ENCODE measurements at regions not wholly inside any gene's neighbourhood (a gene's known extent, or its start where the extent isn't known, plus 50 kb on each side); places are given as distances from the start of the nearest gene placed in this dataset.

GRCh38 chr3:168990621-168991020, 672.9 kb downstream of the MECOM start:
- Histone ChIP-seq H3K9ac (no peak overlapping the region), H3K79me2 (ENCODE audit: insufficient read depth) (no peaks in the 10 kb centered on the region), H3K4me1 (ENCODE audit: control insufficient read depth in 1 of 2, insufficient read depth in 2 of 2, low read depth in 1 of 2, low read length in 1 of 2) (no peaks in the 10 kb centered on the region), H3K4me2 (no peak overlapping the region), H3F3A (replicated peaks; ENCODE audit: insufficient read depth) (no peaks in the 10 kb centered on the region), H3K27me3 (ENCODE audit: insufficient read depth) (no peaks in the 10 kb centered on the region), H3K36me3 (replicated peaks in 1 of 2; ENCODE audit: control insufficient read depth in 1 of 2, insufficient read depth in 2 of 2, low read length in 1 of 2) (no peaks in the 10 kb centered on the region), H3K27ac (ENCODE audit: low read depth in 2 of 2, low read length in 1 of 2) (no peak overlapping the region), H3K9me3 (no peaks in the 10 kb centered on the region), H3K4me3 (ENCODE audit: low read depth in 2 of 2, low read length in 1 of 2) (no peak overlapping the region), H4K20me1 (ENCODE audit: insufficient read depth) (no peaks in the 10 kb centered on the region), H3K9me2 (no peaks in the 10 kb centered on the region; the same call in 1 of the 2 replicates), H2AFZ (ENCODE audit: low read depth) (no peak overlapping the region)
- CTCF ChIA-PET: no interaction called here
- 55% methylated on average over 3 of the region's 3 CpGs for WGBS (ENCODE audit: low lambda C conversion rate)
- POLR2A ChIA-PET: no interaction called here
- no peak for DNase-seq
- TF ChIP-seq TAF1 (IDR thresholded peaks at IDR 0.05; ENCODE audit: borderline replicate concordance, low read depth, low read length): no peak
- TF ChIP-seq POLR2AphosphoS5 (IDR thresholded peaks at IDR 0.05; ENCODE audit: low read depth, low read length): no peak
- no peak for TF ChIP-seq RCOR1 (IDR thresholded peaks at IDR 0.05; ENCODE audit: low read length)

DNA sequence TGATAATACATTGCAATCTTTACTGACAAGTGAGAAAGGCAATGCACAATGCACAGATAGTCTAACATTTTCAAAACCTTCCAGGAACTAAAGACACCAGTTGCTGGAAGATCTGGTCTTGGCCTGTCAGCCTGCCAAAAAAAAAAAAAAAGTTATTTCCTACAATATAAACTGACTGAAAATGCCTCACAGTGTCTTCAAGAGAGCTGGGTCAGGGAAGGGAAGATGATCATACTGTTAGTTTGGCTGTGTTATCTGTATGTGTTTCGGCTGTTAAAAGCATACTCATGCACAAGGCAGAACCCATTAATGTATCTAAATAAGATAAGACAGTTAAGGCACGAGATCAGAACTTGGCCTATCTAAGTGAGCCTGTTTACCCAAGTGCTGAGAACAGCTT, 673.4 kb downstream of the MECOM start:
- H3K9me3 ChIP-seq: no peaks in the 10 kb centered on the region
- no peaks in the 10 kb centered on the region for H3K27me3 ChIP-seq (ENCODE audit: insufficient read depth)
- WGBS (ENCODE audit: low lambda C conversion rate): 40% methylated on average over 2 of the region's 2 CpGs
- POLR2A ChIA-PET: no interaction called here
- no peaks in the 10 kb centered on the region for H3K4me1 ChIP-seq (ENCODE audit: control insufficient read depth in 1 of 2, insufficient read depth in 2 of 2, low read depth in 1 of 2, low read length in 1 of 2)
- 0 out of 2 replicates have a peak overlapping the region, but pooled peaks have one; percentile 29 for H2AFZ ChIP-seq (ENCODE audit: low read depth)
- no peaks in the 10 kb centered on the region for H3F3A ChIP-seq (replicated peaks; ENCODE audit: insufficient read depth)
- H3K79me2 ChIP-seq (ENCODE audit: insufficient read depth): no peaks in the 10 kb centered on the region
- no peak overlapping the region for H3K4me3 ChIP-seq (ENCODE audit: low read depth in 2 of 2, low read length in 1 of 2)
- H3K4me2 ChIP-seq: no peak overlapping the region
- CTCF ChIA-PET: no interaction called here
- H4K20me1 ChIP-seq (ENCODE audit: insufficient read depth): no peaks in the 10 kb centered on the region
- TF ChIP-seq FOSL2 (IDR thresholded peaks at IDR 0.05; ENCODE audit: borderline replicate concordance, low read depth) (no peak), CHD2 (IDR thresholded peaks at IDR 0.05; ENCODE audit: low read length, partially characterized antibody) (no peak), TAF1 (IDR thresholded peaks at IDR 0.05; ENCODE audit: borderline replicate concordance, low read depth, low read length) (no peak)
- no peaks in the 10 kb centered on the region for H3K36me3 ChIP-seq (replicated peaks in 1 of 2; ENCODE audit: control insufficient read depth in 1 of 2, insufficient read depth in 2 of 2, low read length in 1 of 2)
- H3K9ac ChIP-seq: no peak overlapping the region
- no peak for DNase-seq
- no peaks in the 10 kb centered on the region; the same call in 1 of the 2 replicates for H3K9me2 ChIP-seq
- no peak overlapping the region for H3K27ac ChIP-seq (ENCODE audit: low read depth in 2 of 2, low read length in 1 of 2)

- Histone ChIP-seq H4K20me1 (ENCODE audit: insufficient read depth) (no peaks in the 10 kb centered on the region), H3K36me3 (replicated peaks in 1 of 2; ENCODE audit: control insufficient read depth in 1 of 2, insufficient read depth in 2 of 2, low read length in 1 of 2) (no peaks in the 10 kb centered on the region), H3K9me3 (no peaks in the 10 kb centered on the region), H3K9me2 (no peaks in the 10 kb centered on the region; the same call in 1 of the 2 replicates), H3K4me2 (no peak overlapping the region), H3K27me3 (ENCODE audit: insufficient read depth) (no peaks in the 10 kb centered on the region), H3K4me3 (ENCODE audit: low read depth in 2 of 2, low read length in 1 of 2) (no peak overlapping the region), H3K4me1 (ENCODE audit: control insufficient read depth in 1 of 2, insufficient read depth in 2 of 2, low read depth in 1 of 2, low read length in 1 of 2) (no peaks in the 10 kb centered on the region), H3K9ac (no peak overlapping the region), H3K27ac (ENCODE audit: low read depth in 2 of 2, low read length in 1 of 2) (no peak overlapping the region), H2AFZ (ENCODE audit: low read depth) (no peak overlapping the region), H3K79me2 (ENCODE audit: insufficient read depth) (no peaks in the 10 kb centered on the region), H3F3A (replicated peaks; ENCODE audit: insufficient read depth) (no peaks in the 10 kb centered on the region)
- 66% methylated on average over 5 of the region's 5 CpGs for WGBS (ENCODE audit: low lambda C conversion rate)
- CTCF ChIA-PET: no interaction called here
- DNase-seq: no peak
- POLR2A ChIA-PET: no interaction called here
- no peak for TF ChIP-seq JUND (IDR thresholded peaks at IDR 0.05)
- TF ChIP-seq TEAD4 (IDR thresholded peaks at IDR 0.05; ENCODE audit: borderline replicate concordance, insufficient read depth): no peak
- TF ChIP-seq, protein P1, sequence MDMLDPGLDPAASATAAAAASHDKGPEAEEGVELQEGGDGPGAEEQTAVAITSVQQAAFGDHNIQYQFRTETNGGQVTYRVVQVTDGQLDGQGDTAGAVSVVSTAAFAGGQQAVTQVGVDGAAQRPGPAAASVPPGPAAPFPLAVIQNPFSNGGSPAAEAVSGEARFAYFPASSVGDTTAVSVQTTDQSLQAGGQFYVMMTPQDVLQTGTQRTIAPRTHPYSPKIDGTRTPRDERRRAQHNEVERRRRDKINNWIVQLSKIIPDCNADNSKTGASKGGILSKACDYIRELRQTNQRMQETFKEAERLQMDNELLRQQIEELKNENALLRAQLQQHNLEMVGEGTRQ (IDR thresholded peaks at IDR 0.05; ENCODE audit: borderline replicate concordance, low read depth, low read length): no peak
- no peak for TF ChIP-seq GATA2 (CRISPR knock-in tag; IDR thresholded peaks at IDR 0.05)
- TF ChIP-seq PBX3 (IDR thresholded peaks at IDR 0.05): no peak
- TF ChIP-seq EP300 (IDR thresholded peaks at IDR 0.05; ENCODE audit: borderline replicate concordance in 1 of 2, low read depth in 1 of 2, low read length in 1 of 2): no peak
- no peak for TF ChIP-seq SMC3 (IDR thresholded peaks at IDR 0.05; ENCODE audit: low read depth, low read length)
- TF ChIP-seq USF1 (IDR thresholded peaks at IDR 0.05; ENCODE audit: borderline replicate concordance, low read depth): no peak
- no peak for TF ChIP-seq GABPA (IDR thresholded peaks at IDR 0.05; ENCODE audit: low read depth)
- no peak for TF ChIP-seq FOXM1 (IDR thresholded peaks at IDR 0.05; ENCODE audit: low read depth)
- TF ChIP-seq FOSL2 (IDR thresholded peaks at IDR 0.05; ENCODE audit: borderline replicate concordance, low read depth): no peak
- TF ChIP-seq CHD2 (IDR thresholded peaks at IDR 0.05; ENCODE audit: low read length, partially characterized antibody): no peak
- no peak for TF ChIP-seq FOXJ3 (CRISPR knock-in tag; IDR thresholded peaks at IDR 0.05)
- TF ChIP-seq EZH2phosphoT487 (IDR thresholded peaks at IDR 0.05; ENCODE audit: borderline replicate concordance, low read depth): no peak
- TF ChIP-seq, protein P2, sequence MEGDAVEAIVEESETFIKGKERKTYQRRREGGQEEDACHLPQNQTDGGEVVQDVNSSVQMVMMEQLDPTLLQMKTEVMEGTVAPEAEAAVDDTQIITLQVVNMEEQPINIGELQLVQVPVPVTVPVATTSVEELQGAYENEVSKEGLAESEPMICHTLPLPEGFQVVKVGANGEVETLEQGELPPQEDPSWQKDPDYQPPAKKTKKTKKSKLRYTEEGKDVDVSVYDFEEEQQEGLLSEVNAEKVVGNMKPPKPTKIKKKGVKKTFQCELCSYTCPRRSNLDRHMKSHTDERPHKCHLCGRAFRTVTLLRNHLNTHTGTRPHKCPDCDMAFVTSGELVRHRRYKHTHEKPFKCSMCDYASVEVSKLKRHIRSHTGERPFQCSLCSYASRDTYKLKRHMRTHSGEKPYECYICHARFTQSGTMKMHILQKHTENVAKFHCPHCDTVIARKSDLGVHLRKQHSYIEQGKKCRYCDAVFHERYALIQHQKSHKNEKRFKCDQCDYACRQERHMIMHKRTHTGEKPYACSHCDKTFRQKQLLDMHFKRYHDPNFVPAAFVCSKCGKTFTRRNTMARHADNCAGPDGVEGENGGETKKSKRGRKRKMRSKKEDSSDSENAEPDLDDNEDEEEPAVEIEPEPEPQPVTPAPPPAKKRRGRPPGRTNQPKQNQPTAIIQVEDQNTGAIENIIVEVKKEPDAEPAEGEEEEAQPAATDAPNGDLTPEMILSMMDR (IDR thresholded peaks at IDR 0.05): no peak
- TF ChIP-seq POLR2AphosphoS5 (IDR thresholded peaks at IDR 0.05; ENCODE audit: low read depth, low read length): no peak
- TF ChIP-seq MXI1 (IDR thresholded peaks at IDR 0.05; ENCODE audit: low read depth, low read length): no peak
Measured at GRCh38 chr3:168989396-168989795, 674.1 kb downstream of the MECOM start.

Data from SK-N-SH (cell line).